Iris pigment epithelial cell (primary cell): ENCODE measurements at regions not wholly inside any gene's neighbourhood (a gene's known extent, or its start where the extent isn't known, plus 50 kb on each side); places are given as distances from the start of the nearest gene placed in this dataset.
"Not testable (repeated sequence)": the region's sequence is repeated elsewhere in the genome, so short reads cannot be mapped to it uniquely, and the experiment has no call there.

Experiments
- DNase-seq: peaks from one replicate; pipeline ENCODE4 v3.0.0-alpha.2; 2011; ENCODE audit warnings: low read depth

- not testable (repeated sequence) for DNase-seq
Observed at GRCh38 chr11:49817705-49818430, 134.3 kb upstream of the OR4C13 start.

GRCh38 chr11:49823188-49823587 lies 129.0 kb upstream of the OR4C13 start:
- not testable (repeated sequence) for DNase-seq

GRCh38 chr11:49850541-49850940 lies 101.7 kb upstream of the OR4C13 start:
- not testable (repeated sequence) for DNase-seq

- DNase-seq = no peak
Observed at GRCh38 chr11:49851511-49851910, 100.7 kb upstream of the OR4C13 start.

GRCh38 chr11:49851971-49852389 lies 100.2 kb upstream of the OR4C13 start:
- no peak for DNase-seq

GRCh38 chr11:49888875-49889274 lies 63.3 kb upstream of the OR4C13 start:
- not testable (repeated sequence) for DNase-seq

- not testable (repeated sequence) for DNase-seq
Observed at GRCh38 chr11:49891910-49892671, 60.1 kb upstream of the OR4C13 start.

- not testable (repeated sequence) for DNase-seq
Observed at GRCh38 chr11:49893442-49893841, 58.7 kb upstream of the OR4C13 start.
